ENCODE measurements at regions not wholly inside any gene's neighbourhood (a gene's known extent, or its start where the extent isn't known, plus 50 kb on each side); places are given as distances from the start of the nearest gene placed in this dataset.

DNA sequence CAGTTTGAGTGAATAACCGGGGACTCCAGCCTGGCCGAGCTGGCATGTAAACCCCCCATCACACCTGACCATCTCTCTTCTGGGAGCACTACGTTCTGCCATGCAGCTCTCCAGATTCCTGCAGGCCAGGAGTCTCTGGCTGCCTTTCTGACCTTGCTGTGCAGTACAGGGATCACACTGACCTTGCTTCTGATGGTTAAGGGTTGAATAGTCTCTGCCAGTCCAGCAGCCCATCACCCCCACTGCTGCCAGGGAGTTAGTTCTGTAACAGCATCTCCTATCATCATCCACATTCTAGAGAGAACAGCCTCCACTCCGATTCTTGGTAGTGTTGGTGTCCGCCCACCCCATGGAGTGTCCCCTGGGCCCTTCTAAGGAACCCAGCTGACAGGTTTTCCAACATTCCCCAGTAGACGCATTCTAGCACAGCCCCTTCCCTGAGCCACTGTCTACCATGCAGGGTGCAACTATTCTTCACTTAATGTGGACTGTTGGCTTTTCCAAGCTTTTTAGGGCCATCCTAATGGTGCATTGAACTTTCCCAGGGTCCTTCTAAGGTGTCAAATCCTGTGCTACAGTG is 109.8 kb downstream of the RIPK4 start (continued):
- TF ChIP-seq, protein P1, sequence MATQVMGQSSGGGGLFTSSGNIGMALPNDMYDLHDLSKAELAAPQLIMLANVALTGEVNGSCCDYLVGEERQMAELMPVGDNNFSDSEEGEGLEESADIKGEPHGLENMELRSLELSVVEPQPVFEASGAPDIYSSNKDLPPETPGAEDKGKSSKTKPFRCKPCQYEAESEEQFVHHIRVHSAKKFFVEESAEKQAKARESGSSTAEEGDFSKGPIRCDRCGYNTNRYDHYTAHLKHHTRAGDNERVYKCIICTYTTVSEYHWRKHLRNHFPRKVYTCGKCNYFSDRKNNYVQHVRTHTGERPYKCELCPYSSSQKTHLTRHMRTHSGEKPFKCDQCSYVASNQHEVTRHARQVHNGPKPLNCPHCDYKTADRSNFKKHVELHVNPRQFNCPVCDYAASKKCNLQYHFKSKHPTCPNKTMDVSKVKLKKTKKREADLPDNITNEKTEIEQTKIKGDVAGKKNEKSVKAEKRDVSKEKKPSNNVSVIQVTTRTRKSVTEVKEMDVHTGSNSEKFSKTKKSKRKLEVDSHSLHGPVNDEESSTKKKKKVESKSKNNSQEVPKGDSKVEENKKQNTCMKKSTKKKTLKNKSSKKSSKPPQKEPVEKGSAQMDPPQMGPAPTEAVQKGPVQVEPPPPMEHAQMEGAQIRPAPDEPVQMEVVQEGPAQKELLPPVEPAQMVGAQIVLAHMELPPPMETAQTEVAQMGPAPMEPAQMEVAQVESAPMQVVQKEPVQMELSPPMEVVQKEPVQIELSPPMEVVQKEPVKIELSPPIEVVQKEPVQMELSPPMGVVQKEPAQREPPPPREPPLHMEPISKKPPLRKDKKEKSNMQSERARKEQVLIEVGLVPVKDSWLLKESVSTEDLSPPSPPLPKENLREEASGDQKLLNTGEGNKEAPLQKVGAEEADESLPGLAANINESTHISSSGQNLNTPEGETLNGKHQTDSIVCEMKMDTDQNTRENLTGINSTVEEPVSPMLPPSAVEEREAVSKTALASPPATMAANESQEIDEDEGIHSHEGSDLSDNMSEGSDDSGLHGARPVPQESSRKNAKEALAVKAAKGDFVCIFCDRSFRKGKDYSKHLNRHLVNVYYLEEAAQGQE (IDR thresholded peaks at IDR 0.05; ENCODE audit: low read depth, low read length): no peak

DNA sequence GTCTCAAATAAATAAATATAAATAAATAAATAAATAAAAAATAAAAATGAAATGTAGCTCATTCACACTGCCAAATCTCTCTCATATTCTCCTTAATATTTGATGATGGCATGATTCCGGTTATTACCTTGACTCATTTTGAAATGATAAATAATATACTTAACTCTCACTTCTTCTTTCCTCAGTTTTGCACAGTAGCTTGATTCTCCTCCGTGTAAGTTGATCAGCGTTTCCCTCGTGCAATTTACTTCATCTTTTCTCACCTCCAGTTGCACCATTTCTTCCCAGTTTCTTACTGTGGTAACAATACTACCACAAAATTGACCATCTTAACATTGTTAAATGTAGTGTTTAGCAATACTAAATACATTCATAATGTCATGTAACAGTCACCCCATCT is 111.6 kb downstream of the RIPK4 start:
- Histone ChIP-seq H3K36me3 (replicated peaks in 1 of 2; ENCODE audit: control insufficient read depth in 1 of 2, insufficient read depth in 2 of 2, low read length in 1 of 2) (no peaks in the 10 kb centered on the region), H3K9me3 (no peaks in the 10 kb centered on the region), H3K79me2 (ENCODE audit: insufficient read depth) (no peaks in the 10 kb centered on the region), H2AFZ (ENCODE audit: low read depth) (no peak overlapping the region), H3K4me1 (ENCODE audit: control insufficient read depth in 1 of 2, insufficient read depth in 2 of 2, low read depth in 1 of 2, low read length in 1 of 2) (no peaks in the 10 kb centered on the region), H3K4me2 (no peak overlapping the region), H3F3A (replicated peaks; ENCODE audit: insufficient read depth) (no peaks in the 10 kb centered on the region), H4K20me1 (ENCODE audit: insufficient read depth) (no peaks in the 10 kb centered on the region), H3K27me3 (ENCODE audit: insufficient read depth) (no peaks in the 10 kb centered on the region), H3K27ac (ENCODE audit: low read depth in 2 of 2, low read length in 1 of 2) (no peak overlapping the region), H3K9ac (no peak overlapping the region), H3K4me3 (ENCODE audit: low read depth in 2 of 2, low read length in 1 of 2) (no peak overlapping the region), H3K9me2 (no peaks in the 10 kb centered on the region)
- POLR2A ChIA-PET: no interaction called here
- CTCF ChIA-PET: no interaction called here
- TF ChIP-seq POLR2AphosphoS5 (IDR thresholded peaks at IDR 0.05; ENCODE audit: low read depth, low read length) (no peak), SIN3A (IDR thresholded peaks at IDR 0.05; ENCODE audit: borderline replicate concordance, low read depth, low read length) (no peak), TAF1 (IDR thresholded peaks at IDR 0.05; ENCODE audit: borderline replicate concordance, low read depth, low read length) (no peak), RXRA (IDR thresholded peaks at IDR 0.05; ENCODE audit: borderline replicate concordance, low read depth) (no peak), CHD2 (IDR thresholded peaks at IDR 0.05; ENCODE audit: low read length, partially characterized antibody) (no peak), SMC3 (IDR thresholded peaks at IDR 0.05; ENCODE audit: low read depth, low read length) (no peak), JUND (IDR thresholded peaks at IDR 0.05) (no peak), FOSL2 (IDR thresholded peaks at IDR 0.05; ENCODE audit: borderline replicate concordance, low read depth) (no peak), TCF12 (IDR thresholded peaks at IDR 0.05) (no peak), EZH2phosphoT487 (IDR thresholded peaks at IDR 0.05; ENCODE audit: borderline replicate concordance, low read depth) (no peak), MXI1 (IDR thresholded peaks at IDR 0.05; ENCODE audit: low read depth, low read length) (no peak)
- TF ChIP-seq, protein P1 (IDR thresholded peaks at IDR 0.05; ENCODE audit: low read depth, low read length): no peak
- TF ChIP-seq, protein P2, sequence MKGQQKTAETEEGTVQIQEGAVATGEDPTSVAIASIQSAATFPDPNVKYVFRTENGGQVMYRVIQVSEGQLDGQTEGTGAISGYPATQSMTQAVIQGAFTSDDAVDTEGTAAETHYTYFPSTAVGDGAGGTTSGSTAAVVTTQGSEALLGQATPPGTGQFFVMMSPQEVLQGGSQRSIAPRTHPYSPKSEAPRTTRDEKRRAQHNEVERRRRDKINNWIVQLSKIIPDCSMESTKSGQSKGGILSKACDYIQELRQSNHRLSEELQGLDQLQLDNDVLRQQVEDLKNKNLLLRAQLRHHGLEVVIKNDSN (IDR thresholded peaks at IDR 0.05; ENCODE audit: borderline replicate concordance, low read depth): no peak
- TF ChIP-seq, protein P3, sequence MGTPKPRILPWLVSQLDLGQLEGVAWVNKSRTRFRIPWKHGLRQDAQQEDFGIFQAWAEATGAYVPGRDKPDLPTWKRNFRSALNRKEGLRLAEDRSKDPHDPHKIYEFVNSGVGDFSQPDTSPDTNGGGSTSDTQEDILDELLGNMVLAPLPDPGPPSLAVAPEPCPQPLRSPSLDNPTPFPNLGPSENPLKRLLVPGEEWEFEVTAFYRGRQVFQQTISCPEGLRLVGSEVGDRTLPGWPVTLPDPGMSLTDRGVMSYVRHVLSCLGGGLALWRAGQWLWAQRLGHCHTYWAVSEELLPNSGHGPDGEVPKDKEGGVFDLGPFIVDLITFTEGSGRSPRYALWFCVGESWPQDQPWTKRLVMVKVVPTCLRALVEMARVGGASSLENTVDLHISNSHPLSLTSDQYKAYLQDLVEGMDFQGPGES (IDR thresholded peaks at IDR 0.05; ENCODE audit: low read depth, low read length): no peak
- DNase-seq: no peak
- WGBS (ENCODE audit: low lambda C conversion rate): 97% methylated on average over 4 of the region's 4 CpGs

All from SK-N-SH (cell line).